ENCODE measurements at regions not wholly inside any gene's neighbourhood (a gene's known extent, or its start where the extent isn't known, plus 50 kb on each side); places are given as distances from the start of the nearest gene placed in this dataset.

DNA sequence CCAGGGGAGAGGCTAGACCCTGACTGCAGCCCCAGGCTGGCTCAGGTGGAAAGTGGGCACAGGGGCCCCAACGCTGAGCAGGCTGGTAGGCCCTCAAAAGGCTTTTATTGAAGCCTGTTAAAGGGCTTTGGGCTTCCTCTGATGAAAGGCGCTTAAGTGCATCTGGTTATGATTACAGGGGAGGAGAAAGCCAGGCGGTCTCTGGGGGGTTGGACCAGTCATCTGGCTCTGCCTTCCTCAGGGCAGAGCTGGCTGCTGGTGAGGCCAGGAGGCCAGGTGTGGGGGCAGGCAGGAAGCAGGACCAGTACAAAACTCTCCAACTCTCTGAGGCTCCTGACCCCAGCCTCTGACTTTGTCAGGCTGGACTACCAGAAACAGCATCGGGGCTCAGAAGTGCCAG is 68.8 kb upstream of the BCOR start:
- TF ChIP-seq POLR2AphosphoS5 (IDR thresholded peaks at IDR 0.05) (no peak), POLR2A (IDR thresholded peaks at IDR 0.05) (no peak)
- TF ChIP-seq, protein P1, sequence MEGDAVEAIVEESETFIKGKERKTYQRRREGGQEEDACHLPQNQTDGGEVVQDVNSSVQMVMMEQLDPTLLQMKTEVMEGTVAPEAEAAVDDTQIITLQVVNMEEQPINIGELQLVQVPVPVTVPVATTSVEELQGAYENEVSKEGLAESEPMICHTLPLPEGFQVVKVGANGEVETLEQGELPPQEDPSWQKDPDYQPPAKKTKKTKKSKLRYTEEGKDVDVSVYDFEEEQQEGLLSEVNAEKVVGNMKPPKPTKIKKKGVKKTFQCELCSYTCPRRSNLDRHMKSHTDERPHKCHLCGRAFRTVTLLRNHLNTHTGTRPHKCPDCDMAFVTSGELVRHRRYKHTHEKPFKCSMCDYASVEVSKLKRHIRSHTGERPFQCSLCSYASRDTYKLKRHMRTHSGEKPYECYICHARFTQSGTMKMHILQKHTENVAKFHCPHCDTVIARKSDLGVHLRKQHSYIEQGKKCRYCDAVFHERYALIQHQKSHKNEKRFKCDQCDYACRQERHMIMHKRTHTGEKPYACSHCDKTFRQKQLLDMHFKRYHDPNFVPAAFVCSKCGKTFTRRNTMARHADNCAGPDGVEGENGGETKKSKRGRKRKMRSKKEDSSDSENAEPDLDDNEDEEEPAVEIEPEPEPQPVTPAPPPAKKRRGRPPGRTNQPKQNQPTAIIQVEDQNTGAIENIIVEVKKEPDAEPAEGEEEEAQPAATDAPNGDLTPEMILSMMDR (IDR thresholded peaks at IDR 0.05), result no peak
